ENCODE measurements at regions not wholly inside any gene's neighbourhood (a gene's known extent, or its start where the extent isn't known, plus 50 kb on each side); places are given as distances from the start of the nearest gene placed in this dataset.

DNA sequence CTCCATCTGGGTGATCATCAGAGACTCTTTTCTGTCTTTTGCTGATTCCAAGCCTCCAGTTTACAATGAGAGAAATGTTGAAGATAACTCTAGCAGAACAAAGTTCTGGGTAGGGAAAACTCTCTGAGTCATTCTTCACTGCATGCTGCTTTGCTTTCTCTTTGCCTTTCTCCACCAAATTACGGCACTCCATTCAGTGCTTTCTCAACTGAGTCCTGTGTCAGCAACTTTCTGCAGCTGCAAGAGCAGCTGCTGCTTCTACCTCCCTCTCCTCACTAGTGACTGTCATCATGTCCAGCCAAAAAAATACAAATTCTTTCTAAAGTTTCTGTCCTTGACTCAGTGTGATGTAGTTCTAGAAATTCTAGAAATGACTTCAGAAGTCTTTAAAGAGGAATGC is 953.8 kb downstream of the IGSF11 start:
- ATAC-seq, result no peak
- TF ChIP-seq GLIS3 (CRISPR knock-in tag; IDR thresholded peaks at IDR 0.05) (no peak), TCF4 (CRISPR knock-in tag; IDR thresholded peaks at IDR 0.05; ENCODE audit: borderline replicate concordance) (no peak), ZC3H10 (CRISPR knock-in tag; IDR thresholded peaks at IDR 0.05) (no peak), ZNF565 (CRISPR knock-in tag; conservative IDR thresholded peaks at IDR 0.05; ENCODE audit: low read depth) (no peak), SNAI2 (CRISPR knock-in tag; IDR thresholded peaks at IDR 0.05) (no peak), ZNF8 (CRISPR knock-in tag; IDR thresholded peaks at IDR 0.05) (no peak), ZFP30 (CRISPR knock-in tag; IDR thresholded peaks at IDR 0.05) (no peak), ZFP3 (CRISPR knock-in tag; IDR thresholded peaks at IDR 0.05) (no peak), PATZ1 (CRISPR knock-in tag; IDR thresholded peaks at IDR 0.05; ENCODE audit: borderline replicate concordance) (no peak), ISL1 (CRISPR knock-in tag; IDR thresholded peaks at IDR 0.05) (no peak), OSR1 (CRISPR knock-in tag; IDR thresholded peaks at IDR 0.05) (no peak), CREB5 (CRISPR knock-in tag; IDR thresholded peaks at IDR 0.05; ENCODE audit: low read depth) (no peak), TOX (CRISPR knock-in tag; IDR thresholded peaks at IDR 0.05; ENCODE audit: borderline replicate concordance) (no peak), CSDC2 (CRISPR knock-in tag; IDR thresholded peaks at IDR 0.05) (no peak), RARB (CRISPR knock-in tag; IDR thresholded peaks at IDR 0.05) (no peak), ZNF70 (CRISPR knock-in tag; IDR thresholded peaks at IDR 0.05) (no peak)
- TF ChIP-seq, protein P1, sequence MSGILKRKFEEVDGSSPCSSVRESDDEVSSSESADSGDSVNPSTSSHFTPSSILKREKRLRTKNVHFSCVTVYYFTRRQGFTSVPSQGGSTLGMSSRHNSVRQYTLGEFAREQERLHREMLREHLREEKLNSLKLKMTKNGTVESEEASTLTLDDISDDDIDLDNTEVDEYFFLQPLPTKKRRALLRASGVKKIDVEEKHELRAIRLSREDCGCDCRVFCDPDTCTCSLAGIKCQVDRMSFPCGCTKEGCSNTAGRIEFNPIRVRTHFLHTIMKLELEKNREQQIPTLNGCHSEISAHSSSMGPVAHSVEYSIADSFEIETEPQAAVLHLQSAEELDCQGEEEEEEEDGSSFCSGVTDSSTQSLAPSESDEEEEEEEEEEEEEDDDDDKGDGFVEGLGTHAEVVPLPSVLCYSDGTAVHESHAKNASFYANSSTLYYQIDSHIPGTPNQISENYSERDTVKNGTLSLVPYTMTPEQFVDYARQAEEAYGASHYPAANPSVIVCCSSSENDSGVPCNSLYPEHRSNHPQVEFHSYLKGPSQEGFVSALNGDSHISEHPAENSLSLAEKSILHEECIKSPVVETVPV (CRISPR knock-in tag; IDR thresholded peaks at IDR 0.05), result no peak
- TF ChIP-seq, protein P2, sequence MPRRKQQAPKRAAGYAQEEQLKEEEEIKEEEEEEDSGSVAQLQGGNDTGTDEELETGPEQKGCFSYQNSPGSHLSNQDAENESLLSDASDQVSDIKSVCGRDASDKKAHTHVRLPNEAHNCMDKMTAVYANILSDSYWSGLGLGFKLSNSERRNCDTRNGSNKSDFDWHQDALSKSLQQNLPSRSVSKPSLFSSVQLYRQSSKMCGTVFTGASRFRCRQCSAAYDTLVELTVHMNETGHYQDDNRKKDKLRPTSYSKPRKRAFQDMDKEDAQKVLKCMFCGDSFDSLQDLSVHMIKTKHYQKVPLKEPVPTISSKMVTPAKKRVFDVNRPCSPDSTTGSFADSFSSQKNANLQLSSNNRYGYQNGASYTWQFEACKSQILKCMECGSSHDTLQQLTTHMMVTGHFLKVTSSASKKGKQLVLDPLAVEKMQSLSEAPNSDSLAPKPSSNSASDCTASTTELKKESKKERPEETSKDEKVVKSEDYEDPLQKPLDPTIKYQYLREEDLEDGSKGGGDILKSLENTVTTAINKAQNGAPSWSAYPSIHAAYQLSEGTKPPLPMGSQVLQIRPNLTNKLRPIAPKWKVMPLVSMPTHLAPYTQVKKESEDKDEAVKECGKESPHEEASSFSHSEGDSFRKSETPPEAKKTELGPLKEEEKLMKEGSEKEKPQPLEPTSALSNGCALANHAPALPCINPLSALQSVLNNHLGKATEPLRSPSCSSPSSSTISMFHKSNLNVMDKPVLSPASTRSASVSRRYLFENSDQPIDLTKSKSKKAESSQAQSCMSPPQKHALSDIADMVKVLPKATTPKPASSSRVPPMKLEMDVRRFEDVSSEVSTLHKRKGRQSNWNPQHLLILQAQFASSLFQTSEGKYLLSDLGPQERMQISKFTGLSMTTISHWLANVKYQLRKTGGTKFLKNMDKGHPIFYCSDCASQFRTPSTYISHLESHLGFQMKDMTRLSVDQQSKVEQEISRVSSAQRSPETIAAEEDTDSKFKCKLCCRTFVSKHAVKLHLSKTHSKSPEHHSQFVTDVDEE (CRISPR knock-in tag; IDR thresholded peaks at IDR 0.05), result no peak

DNA sequence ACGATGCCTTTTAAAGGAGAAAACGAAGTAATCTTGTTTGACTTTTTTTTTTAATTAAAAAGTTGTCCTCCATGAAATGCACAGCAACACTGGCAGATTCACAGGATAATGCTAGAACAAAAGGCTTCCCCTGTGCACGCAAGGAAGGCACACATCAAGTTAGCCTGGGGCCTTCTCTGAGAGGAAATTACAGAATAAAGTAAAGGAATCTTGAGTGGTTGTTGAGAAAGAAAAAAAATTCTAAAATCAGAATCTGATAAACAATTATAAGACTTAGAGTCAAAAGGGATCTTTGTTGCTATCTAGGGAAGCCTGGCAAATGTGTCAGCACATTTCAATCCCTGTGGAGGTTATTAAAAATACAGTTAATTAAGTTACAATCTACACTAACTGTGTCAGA is 946.0 kb downstream of the IGSF11 start:
- TF ChIP-seq SNAI2 (CRISPR knock-in tag; IDR thresholded peaks at IDR 0.05) (no peak), CSDC2 (CRISPR knock-in tag; IDR thresholded peaks at IDR 0.05) (no peak), ISL1 (CRISPR knock-in tag; IDR thresholded peaks at IDR 0.05) (no peak), PPARA (CRISPR knock-in tag; IDR thresholded peaks at IDR 0.05; ENCODE audit: borderline replicate concordance) (no peak), GLIS3 (CRISPR knock-in tag; IDR thresholded peaks at IDR 0.05) (no peak)
- TF ChIP-seq, protein P2 (CRISPR knock-in tag; IDR thresholded peaks at IDR 0.05), result no peak
- TF ChIP-seq, protein P1 (CRISPR knock-in tag; IDR thresholded peaks at IDR 0.05), result no peak
- no peak for ATAC-seq

Measured in SK-N-SH treated with all-trans-retinoic acid at 6 μM for 48 hours (cell line).